HEK293T (cell line): ENCODE measurements at regions not wholly inside any gene's neighbourhood (a gene's known extent, or its start where the extent isn't known, plus 50 kb on each side); places are given as distances from the start of the nearest gene placed in this dataset.

ENCODE experiments used
- ARNT ChIP-seq: fragments of 450-650 bp; IDR thresholded peaks from 2 replicates; pipeline ENCODE4 v1.6.1; 2017; ENCODE audit warnings: mild to moderate bottlenecking
- BHLHE40 ChIP-seq: fragments of 450-650 bp; IDR thresholded peaks from 2 replicates; pipeline ENCODE4 v1.6.1; 2016; ENCODE audit warnings: mild to moderate bottlenecking, moderate library complexity, borderline replicate concordance
- CTBP1 ChIP-seq: fragments of 450-650 bp; IDR thresholded peaks from 2 replicates; pipeline ENCODE4 v1.6.1; 2016; ENCODE audit warnings: borderline replicate concordance
- ELF4 ChIP-seq: fragments of 450-650 bp; IDR thresholded peaks from 2 replicates; pipeline ENCODE4 v1.6.1; 2017; ENCODE audit warnings: antibody characterized with exemption
- FOXA1 ChIP-seq: fragments of 450-650 bp; IDR thresholded peaks from 2 replicates; pipeline ENCODE4 v1.6.1; 2016; ENCODE audit warnings: mild to moderate bottlenecking
- FOXK2 ChIP-seq: fragments of 450-650 bp; IDR thresholded peaks from 2 replicates; pipeline ENCODE4 v1.6.1; 2016; ENCODE audit warnings: mild to moderate bottlenecking
- FOXM1 ChIP-seq: fragments of 450-650 bp; IDR thresholded peaks from 2 replicates; pipeline ENCODE4 v1.6.1; 2017; ENCODE audit warnings: mild to moderate bottlenecking, borderline replicate concordance
- HDGF ChIP-seq: fragments of 450-650 bp; IDR thresholded peaks from 2 replicates; pipeline ENCODE4 v1.6.1; 2017; ENCODE audit warnings: antibody characterized with exemption, borderline replicate concordance
- LEF1 ChIP-seq: fragments of 450-650 bp; IDR thresholded peaks from 2 replicates; pipeline ENCODE4 v1.6.1; 2017; ENCODE audit warnings: mild to moderate bottlenecking, borderline replicate concordance
- PKNOX1 ChIP-seq: fragments of 450-650 bp; IDR thresholded peaks from 2 replicates; pipeline ENCODE4 v1.6.1; 2016
- SP1 ChIP-seq: fragments of 450-650 bp; IDR thresholded peaks from 2 replicates; pipeline ENCODE4 v1.6.1; 2017
- SUZ12 ChIP-seq: fragments of 450-650 bp; IDR thresholded peaks from 2 replicates; pipeline ENCODE4 v1.6.1; 2016; ENCODE audit warnings: mild to moderate bottlenecking
- TARDBP ChIP-seq: fragments of 450-650 bp; IDR thresholded peaks from 2 replicates; pipeline ENCODE4 v1.6.1; 2016
- ZNF384 ChIP-seq: fragments of 450-650 bp; IDR thresholded peaks from 2 replicates; pipeline ENCODE4 v1.6.1; 2016

GRCh38 chr5:73999297-73999696, 373.3 kb downstream of the ARHGEF28 start:
- no peak for TF ChIP-seq FOXM1
- no peak for TF ChIP-seq FOXK2
- no peak for TF ChIP-seq ARNT
- TF ChIP-seq SP1 = no peak
- no peak for TF ChIP-seq ELF4
- TF ChIP-seq TARDBP = no peak
- no peak for TF ChIP-seq PKNOX1
- TF ChIP-seq FOXA1 = no peak
- TF ChIP-seq SUZ12 = no peak
- no peak for TF ChIP-seq BHLHE40
- TF ChIP-seq CTBP1 = no peak
- TF ChIP-seq ZNF384 = no peak
- TF ChIP-seq LEF1 = no peak
- no peak for TF ChIP-seq HDGF
